LNCaP clone FGC (cell line): ENCODE measurements at regions not wholly inside any gene's neighbourhood (a gene's known extent, or its start where the extent isn't known, plus 50 kb on each side); places are given as distances from the start of the nearest gene placed in this dataset.

ENCODE experiments used
- DNase-seq: peaks from one replicate; pipeline ENCODE4 v3.0.0-alpha.2; 2011; ENCODE audit warnings: low read depth
- H3K4me3 ChIP-seq: 2 replicates; pipeline ENCODE4 v1.5.1; 2011; ENCODE audit warnings: mild to moderate bottlenecking, low read depth, low read length, control low read depth
- TF ChIP-seq, protein P1 (sequence below): IDR thresholded peaks from 2 replicates; pipeline ENCODE4 v1.5.1; 2012; ENCODE audit warnings: mild to moderate bottlenecking; ENCODE audit not compliant: control insufficient read depth, insufficient read depth; ENCODE audit errors: extremely low read depth

DNA sequence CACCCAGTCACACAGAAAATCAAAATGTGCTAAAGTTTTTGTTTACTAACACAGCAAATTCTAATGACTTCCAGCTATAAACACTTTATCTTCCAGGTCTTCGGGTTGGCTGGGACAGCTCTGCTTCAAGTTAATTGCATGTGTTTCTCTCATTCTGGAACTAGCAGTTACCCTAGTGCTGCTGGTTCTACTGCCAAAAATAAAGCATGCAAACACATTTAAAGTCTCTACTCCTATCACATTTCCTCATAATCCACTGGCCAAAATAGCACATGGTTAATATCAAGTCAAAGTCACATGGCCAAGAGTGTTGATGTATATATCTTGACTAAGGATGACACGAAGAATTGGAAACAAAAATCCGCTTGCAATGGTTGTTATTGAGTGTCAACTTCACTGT lies 973.1 kb upstream of the ADGRL2 start:
- H3K4me3 ChIP-seq, result no peak overlapping the region
- TF ChIP-seq, protein P1, sequence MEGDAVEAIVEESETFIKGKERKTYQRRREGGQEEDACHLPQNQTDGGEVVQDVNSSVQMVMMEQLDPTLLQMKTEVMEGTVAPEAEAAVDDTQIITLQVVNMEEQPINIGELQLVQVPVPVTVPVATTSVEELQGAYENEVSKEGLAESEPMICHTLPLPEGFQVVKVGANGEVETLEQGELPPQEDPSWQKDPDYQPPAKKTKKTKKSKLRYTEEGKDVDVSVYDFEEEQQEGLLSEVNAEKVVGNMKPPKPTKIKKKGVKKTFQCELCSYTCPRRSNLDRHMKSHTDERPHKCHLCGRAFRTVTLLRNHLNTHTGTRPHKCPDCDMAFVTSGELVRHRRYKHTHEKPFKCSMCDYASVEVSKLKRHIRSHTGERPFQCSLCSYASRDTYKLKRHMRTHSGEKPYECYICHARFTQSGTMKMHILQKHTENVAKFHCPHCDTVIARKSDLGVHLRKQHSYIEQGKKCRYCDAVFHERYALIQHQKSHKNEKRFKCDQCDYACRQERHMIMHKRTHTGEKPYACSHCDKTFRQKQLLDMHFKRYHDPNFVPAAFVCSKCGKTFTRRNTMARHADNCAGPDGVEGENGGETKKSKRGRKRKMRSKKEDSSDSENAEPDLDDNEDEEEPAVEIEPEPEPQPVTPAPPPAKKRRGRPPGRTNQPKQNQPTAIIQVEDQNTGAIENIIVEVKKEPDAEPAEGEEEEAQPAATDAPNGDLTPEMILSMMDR, result no peak
- DNase-seq, result no peak

DNA sequence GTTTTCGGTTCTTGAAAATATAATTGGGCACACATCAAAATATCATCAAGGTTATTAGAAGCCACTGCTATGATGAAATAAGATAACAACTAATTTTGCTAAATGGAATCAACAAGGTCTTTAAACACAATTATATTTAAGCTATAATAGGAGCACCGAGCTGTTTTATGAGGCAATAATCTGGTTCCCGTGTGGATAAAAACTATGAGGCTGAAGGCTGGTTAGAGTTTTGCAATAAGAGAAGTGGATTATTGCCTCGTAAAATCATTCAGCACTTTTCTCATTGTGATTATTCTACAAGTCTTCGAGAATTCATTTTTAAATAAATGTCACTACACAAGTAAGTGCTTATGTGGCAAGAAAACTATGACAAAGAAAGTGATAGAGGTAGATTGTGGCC lies 975.7 kb upstream of the ADGRL2 start:
- TF ChIP-seq, protein P1, result no peak
- no peak overlapping the region for H3K4me3 ChIP-seq
- no peak for DNase-seq

DNA sequence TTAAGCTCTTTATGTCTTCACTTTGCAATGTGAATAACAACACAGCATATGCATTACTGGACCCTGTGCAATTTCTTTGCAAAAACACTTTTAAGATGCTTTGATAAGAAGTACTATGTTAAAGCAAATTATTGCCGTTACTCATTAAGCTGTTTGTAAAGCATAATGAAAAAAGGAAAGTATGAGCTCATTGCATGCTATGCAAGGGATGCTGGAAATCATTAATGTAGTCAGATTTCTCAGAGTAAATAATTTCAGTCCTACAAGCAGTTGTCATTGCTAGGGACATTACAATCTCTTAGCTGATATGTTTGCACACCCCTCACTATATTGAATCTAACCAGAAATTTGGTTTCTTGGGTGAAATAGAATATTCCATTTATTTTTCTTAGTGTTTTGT lies 982.5 kb upstream of the ADGRL2 start:
- no peak for DNase-seq
- TF ChIP-seq, protein P1, result no peak
- no peak overlapping the region for H3K4me3 ChIP-seq

- no peak for DNase-seq
- H3K4me3 ChIP-seq, result no peak overlapping the region
- TF ChIP-seq, protein P1, result no peak
These were observed 992.8 kb upstream of the ADGRL2 start for GRCh38 chr1:80807981-80808380.

GRCh38 chr1:80806431-80806830 lies 994.3 kb upstream of the ADGRL2 start:
- no peak for DNase-seq
- TF ChIP-seq, protein P1, result no peak
- no peak overlapping the region for H3K4me3 ChIP-seq

GRCh38 chr1:80801695-80802094 lies 999.0 kb upstream of the ADGRL2 start:
- TF ChIP-seq, protein P1, result no peak
- H3K4me3 ChIP-seq, result no peak overlapping the region
- DNase-seq, result no peak

DNA sequence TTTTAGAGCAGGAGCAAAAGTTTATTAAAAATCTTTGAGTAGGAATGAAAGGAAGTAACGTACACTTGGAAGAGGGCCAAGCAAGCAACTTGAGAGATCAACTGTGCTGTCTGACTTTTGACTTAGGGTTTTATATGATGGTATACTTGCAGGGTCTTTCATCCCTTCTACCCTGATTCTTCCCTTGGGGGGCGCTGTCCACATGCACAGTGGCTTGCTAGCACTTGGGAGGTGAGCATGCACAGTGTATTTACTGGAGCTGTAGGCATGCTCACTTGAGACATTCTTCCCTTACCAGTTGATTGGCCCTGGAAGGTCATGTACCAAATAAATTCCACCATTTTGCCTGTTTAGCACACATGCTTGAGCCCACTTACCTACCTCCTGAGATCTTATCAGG lies 1001.3 kb upstream of the ADGRL2 start:
- TF ChIP-seq, protein P1, result no peak
- DNase-seq, result no peak
- H3K4me3 ChIP-seq, result no peak overlapping the region
